Erythroblast (primary cell): ENCODE measurements at regions not wholly inside any gene's neighbourhood (a gene's known extent, or its start where the extent isn't known, plus 50 kb on each side); places are given as distances from the start of the nearest gene placed in this dataset.

ENCODE experiments used
- GATA1 ChIP-seq: IDR thresholded peaks from 2 replicates; pipeline ENCODE4 v1.6.1; 2011; ENCODE audit warnings: low read depth, mild to moderate bottlenecking, control low read depth, low read length, moderate library complexity
- POLR2A ChIP-seq: IDR thresholded peaks from 2 replicates; pipeline ENCODE4 v1.6.1; 2011; ENCODE audit warnings: mild to moderate bottlenecking, low read length

- TF ChIP-seq POLR2A, result no peak
- no peak for TF ChIP-seq GATA1
Observed at GRCh38 chr2:21268878-21269224, 145.1 kb downstream of the TDRD15 start.
